ENCODE measurements at regions not wholly inside any gene's neighbourhood (a gene's known extent, or its start where the extent isn't known, plus 50 kb on each side); places are given as distances from the start of the nearest gene placed in this dataset.
"Not testable (repeated sequence)": the region's sequence is repeated elsewhere in the genome, so short reads cannot be mapped to it uniquely, and the experiment has no call there.

GRCh38 chr12:72162875-72163274, 109.3 kb upstream of the TRHDE start:
- DNase-seq, result no peak

DNA sequence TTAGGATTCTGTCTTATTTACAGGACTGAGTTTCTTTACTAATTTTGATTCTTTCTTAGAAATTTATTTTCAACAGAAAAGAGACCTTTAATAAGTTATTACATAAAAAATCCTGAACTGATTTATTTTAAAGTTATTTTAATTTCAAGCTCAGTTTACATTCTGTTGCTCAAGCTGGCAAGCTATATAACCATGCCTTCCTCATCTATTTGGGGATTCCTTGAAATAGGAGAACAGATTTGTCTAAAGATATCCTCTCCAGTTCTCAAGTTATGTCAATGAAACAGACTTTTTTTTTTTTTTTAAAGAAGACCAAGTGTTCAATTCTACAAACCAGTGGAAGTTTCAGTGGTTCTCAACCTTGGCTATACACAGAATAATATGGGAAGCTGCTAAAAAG, 103.3 kb upstream of the TRHDE start:
- no peak for DNase-seq

GRCh38 chr12:72173974-72174373, 98.2 kb upstream of the TRHDE start:
- DNase-seq, result no peak

DNA sequence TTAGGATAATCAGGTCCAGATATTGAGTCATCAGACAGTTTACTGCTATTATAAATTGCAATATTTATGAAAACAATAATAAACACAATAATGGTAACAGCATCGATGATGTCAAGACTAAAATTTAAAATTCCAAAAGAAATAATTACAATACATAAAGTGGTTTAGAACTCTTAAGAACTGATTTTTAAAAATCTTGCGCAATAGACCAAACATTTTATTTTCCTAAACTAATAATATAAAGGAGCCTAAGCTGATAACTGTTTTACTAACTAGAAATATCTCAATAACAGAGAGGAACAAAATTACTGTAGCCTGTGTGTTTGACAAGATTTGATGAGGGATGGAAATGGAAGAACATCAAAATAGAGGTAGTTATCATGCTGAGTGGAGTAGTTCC, 93.9 kb upstream of the TRHDE start:
- no peak for DNase-seq

DNA sequence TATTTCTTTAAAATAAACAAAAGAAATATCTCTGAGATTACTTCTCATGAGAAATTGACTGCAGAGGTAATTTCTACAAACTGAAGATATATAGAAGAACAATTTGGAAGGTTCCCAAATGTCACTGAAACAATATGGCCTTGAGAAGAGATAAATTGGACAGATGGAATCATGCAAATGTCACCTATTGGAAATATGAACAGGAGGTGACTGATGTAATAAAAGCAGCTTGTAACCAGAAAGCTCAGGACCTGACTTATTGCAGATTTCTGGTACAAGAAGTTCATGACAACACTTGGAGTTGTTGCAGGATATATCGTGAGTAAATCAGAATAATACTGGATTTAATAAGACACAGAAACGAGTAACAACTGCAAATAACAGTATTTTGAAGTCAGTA, 93.3 kb upstream of the TRHDE start:
- no peak for DNase-seq

DNA sequence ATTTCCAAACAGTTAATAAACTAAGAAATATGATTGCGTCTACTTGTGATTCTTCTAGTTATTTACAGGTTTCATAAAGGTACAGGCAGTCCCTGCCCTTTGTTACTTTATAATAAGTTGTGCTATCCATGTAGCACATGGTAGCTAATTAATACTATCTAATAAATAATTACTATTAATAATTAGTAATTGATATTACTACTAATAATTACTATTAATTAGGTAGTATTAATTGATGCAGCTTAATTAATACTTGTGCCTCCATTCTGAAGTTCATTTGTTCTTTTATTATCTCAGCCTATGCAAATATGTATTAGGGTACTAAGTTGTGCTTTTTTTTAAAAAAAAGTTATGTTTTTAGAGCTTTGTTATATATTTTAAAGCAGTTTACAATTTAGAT, 92.3 kb upstream of the TRHDE start:
- DNase-seq, result no peak

DNA sequence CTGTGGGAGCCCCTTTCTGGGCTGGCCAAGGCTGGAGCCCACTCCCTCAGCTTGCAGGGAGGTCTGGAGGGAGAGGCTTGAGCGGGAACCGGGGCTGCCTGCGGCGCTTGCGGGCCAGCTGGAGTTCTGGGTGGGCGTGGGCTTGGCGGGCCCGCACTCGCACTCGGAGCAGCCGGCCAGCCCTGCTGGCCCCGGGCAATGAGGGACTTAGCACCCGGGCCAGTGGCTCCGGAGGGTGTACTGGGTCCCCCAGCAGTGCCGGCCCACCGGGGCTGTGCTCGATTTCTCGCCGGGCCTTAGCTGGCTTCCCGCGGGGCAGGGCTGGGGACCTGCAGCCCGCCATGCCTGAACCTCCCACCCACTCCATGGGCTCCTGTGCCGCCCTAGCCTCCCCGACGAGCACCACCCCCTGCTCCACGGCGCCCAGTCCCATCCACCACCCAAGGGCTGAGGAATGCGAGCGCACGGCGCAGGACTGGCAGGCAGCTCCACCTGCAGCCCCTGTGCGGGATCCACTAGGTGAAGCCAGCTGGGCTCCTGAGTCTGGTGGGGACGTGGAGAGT, 87.1 kb upstream of the TRHDE start:
- not testable (repeated sequence) for DNase-seq

DNA sequence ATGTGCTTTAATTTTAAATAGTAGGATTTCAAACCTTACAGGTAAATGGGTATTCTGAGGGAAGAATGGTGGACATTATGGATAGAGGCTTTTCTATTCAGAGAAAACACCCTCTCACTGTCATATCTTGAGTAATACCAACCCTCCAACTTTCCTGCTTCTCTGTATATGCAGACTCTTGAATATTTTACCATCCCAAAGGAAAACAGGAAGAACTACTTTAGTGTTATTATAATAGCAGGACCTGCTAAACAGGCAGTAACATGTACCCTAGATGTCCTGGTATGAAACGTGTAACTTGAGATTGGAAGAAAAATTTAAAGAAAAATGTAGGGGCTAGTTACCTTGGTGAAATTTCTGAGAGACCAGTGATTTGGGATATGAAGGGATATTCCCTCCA, 82.9 kb upstream of the TRHDE start:
- no peak for DNase-seq

- DNase-seq, result no peak
Measured at GRCh38 chr12:72191761-72192160, 80.4 kb upstream of the TRHDE start.

GRCh38 chr12:72197790-72198189, 74.4 kb upstream of the TRHDE start:
- no peak for DNase-seq

GRCh38 chr12:72201457-72201856, 70.7 kb upstream of the TRHDE start:
- DNase-seq, result no peak

GRCh38 chr12:72203764-72204335, 68.3 kb upstream of the TRHDE start:
- no peak for DNase-seq

DNA sequence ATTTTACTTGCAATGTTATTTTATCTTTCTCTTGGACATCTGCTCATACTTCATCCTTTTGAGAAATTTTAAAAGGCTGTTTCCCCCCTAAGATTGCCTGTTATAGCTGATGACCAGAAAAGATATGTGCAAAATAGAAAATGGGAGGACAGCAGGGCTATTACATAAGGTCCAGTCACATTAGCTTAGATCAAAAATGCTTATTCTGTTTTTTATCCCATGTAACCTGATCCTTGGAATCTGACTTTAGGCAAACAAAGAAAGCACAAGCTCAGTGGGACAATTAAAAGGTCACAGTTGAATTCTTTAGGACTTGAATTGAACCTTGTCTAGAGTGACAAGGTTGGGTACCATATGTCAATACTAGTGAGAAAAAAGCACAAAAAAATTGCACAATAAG, 65.1 kb upstream of the TRHDE start:
- DNase-seq, result no peak

DNA sequence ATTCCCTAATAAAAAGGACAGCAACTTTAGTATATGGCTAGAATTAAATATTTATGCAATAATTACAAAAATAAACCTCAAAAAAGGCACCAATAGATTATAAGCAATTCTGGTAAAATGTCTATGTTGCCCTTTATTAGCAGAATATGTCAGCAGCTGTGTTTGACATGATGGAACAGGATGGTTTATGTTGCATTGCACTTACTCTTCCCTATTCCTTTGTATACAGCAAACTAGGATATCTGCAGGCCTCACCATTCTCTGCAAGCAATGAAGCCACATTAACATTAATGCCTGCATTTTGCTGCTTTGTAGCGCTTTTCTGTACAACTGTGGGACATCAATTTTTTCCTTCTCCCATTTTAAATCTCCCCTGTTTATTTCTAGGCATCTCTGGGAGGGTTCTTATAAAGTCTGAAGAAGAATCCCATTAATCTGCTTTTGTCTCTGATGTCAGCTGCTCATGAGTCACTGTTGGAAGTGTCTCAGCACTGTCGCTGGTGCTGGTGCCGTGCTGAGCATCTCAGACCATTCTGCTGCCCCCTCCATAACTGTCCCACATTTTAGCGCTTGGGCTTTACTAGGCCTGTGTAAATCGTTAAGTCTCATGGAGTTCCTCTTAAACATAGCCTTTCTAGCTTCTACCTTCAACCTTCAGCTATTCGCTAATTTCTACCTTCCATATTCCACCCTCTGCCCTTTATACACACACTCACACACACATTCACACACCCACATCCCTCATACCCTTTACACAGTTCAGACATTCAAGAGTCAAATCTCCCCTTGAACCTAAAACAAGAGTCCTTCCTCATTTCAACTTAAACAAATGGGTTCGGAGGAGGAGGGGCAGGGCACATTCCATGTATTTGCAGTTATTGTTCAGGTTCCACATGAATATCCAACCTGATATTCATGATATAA, 64.4 kb upstream of the TRHDE start:
- DNase-seq, result no peak

GRCh38 chr12:72209086-72209485, 63.1 kb upstream of the TRHDE start:
- DNase-seq, result peak in 1 of 3 donors; percentile 28

DNA sequence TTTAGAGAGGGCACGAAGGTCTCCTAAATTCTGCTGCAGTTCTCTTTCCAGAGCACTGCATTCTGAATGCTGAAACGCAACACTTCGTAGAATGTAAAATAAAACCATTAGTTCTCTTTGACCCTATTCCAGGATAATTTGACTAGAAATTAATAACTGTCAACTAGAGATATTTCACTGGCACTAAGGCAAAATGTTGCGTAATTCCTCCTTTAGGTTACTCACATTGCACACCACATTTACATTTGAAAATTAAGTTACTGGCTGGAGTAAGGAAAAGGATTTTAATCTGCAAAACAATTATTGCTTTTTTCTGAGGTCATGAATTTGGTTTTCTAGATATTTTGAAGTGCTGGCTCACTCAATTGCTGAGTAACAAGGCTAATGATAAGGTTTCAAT, 58.0 kb upstream of the TRHDE start:
- DNase-seq, result no peak

DNA sequence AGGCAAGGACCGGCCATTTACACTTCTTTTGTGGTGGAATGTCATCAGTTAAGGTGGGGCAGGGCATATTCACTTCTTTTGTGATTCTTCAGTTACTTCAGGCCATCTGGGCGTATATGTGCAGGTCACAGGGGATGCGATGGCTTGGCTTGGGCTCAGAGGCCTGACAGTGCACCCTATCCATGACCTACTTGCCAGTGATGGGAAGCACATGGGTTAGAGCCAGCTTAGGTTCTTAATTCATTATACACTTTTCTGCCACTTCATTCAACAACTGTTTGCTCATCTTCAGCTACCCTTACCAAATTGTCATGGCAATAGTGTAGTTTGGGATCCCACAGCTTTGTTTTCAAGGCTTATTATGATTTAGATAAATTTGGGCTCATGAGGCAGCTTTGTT, 56.9 kb upstream of the TRHDE start:
- DNase-seq, result not testable (repeated sequence)

DNA sequence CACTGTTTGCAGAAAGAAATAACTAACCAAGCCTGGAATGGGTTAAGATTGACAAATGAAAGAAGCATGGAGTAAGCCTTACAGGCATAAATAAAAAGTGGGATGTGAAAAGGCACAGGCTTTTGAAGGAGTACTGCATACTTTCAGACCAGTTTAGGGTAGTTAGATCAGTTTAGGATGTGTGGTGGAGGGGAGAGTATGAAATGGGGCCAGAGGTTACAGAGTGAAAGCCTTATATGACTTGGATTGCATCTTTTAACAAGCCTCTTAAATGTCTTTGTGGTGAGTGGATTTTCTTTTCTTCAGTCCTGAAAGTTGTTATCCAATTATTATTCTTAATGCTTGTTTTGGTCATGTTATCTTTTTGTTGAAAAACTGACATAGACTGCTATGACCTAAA, 52.2 kb upstream of the TRHDE start:
- DNase-seq, result no peak
